ENCODE measurements at regions not wholly inside any gene's neighbourhood (a gene's known extent, or its start where the extent isn't known, plus 50 kb on each side); places are given as distances from the start of the nearest gene placed in this dataset.

GRCh38 chr2:45232818-45233217 lies 223.6 kb upstream of the SIX2 start:
- TF ChIP-seq CTCF (IDR thresholded peaks at IDR 0.05; ENCODE audit: low read length) (no peak), EZH2 (optimal IDR thresholded peaks at IDR 0.05; ENCODE audit: low read depth, low read length) (no peak)
